Activated CD8-positive, alpha-beta memory T cell treated with anti-CD3 and anti-CD28 coated beads, Interleukin-2, amount 10 ng/mL, durations not matched to agents 7 days and 5 days (primary cell): ENCODE measurements at regions not wholly inside any gene's neighbourhood (a gene's known extent, or its start where the extent isn't known, plus 50 kb on each side); places are given as distances from the start of the nearest gene placed in this dataset.
"Not testable (repeated sequence)": the region's sequence is repeated elsewhere in the genome, so short reads cannot be mapped to it uniquely, and the experiment has no call there.

Experiments used
- ATAC-seq: fragments of 150-1000 bp; cut with Tn5 transposase; one replicate; pipeline ENCODE4 v1.10.0; 2021; ENCODE audit warnings: moderate library complexity
- CTCF ChIA-PET: fragments of 350-600 bp; sonication (Branson Sonifier 250); formaldehyde crosslinking; loops from one replicate; lab custom pipeline; 2021; ENCODE audit warnings: antibody characterized with exemption; lab: Charles Lee
- DNase-seq: peaks from one replicate; pipeline ENCODE4 v3.0.0-alpha.2; 2020
- H3K27ac Mint-ChIP-seq: one replicate; pipeline ENCODE4 v1.8.0; 2021; ENCODE audit warnings: mild to moderate bottlenecking, mixed read lengths
- H3K27me3 Mint-ChIP-seq: one replicate; pipeline ENCODE4 v1.8.0; 2021; ENCODE audit warnings: mixed read lengths
- H3K36me3 Mint-ChIP-seq: one replicate; pipeline ENCODE4 v1.8.0; 2021; ENCODE audit warnings: mild to moderate bottlenecking, mixed read lengths
- H3K4me1 Mint-ChIP-seq: one replicate; pipeline ENCODE4 v1.8.0; 2021; ENCODE audit warnings: mixed read lengths
- H3K4me3 Mint-ChIP-seq: one replicate; pipeline ENCODE4 v1.8.0; 2021; ENCODE audit warnings: mild to moderate bottlenecking, moderate library complexity, mixed read lengths
- H3K9me3 Mint-ChIP-seq: one replicate; pipeline ENCODE4 v1.8.0; 2022; ENCODE audit warnings: low read depth, mixed read lengths

GRCh38 chr4:62461961-62462360 lies 1261.8 kb downstream of the ADGRL3 start:
- Mint-ChIP-seq H3K36me3 (no peaks in the 10 kb centered on the region), H3K27me3 (no peaks in the 10 kb centered on the region), H3K27ac (no peak overlapping the region), H3K9me3 (peaks cover 8% of the 10 kb centered on the region), H3K4me1 (no peaks in the 10 kb centered on the region), H3K4me3 (no peak overlapping the region)
- ATAC-seq (no peak), DNase-seq (no peak)
- CTCF ChIA-PET: no interaction called here

- H3K4me3 Mint-ChIP-seq: no peak overlapping the region
Observed at GRCh38 chr4:62460329-62460728, 1260.2 kb downstream of the ADGRL3 start.

GRCh38 chr4:62457356-62457755 lies 1257.2 kb downstream of the ADGRL3 start:
- H3K9me3 Mint-ChIP-seq: peaks cover 6% of the 10 kb centered on the region
- CTCF ChIA-PET: no interaction called here
- ATAC-seq: no peak
- no peaks in the 10 kb centered on the region for H3K36me3 Mint-ChIP-seq
- no peak for DNase-seq
- no peaks in the 10 kb centered on the region for H3K4me1 Mint-ChIP-seq
- H3K27ac Mint-ChIP-seq: no peak overlapping the region
- H3K4me3 Mint-ChIP-seq: no peak overlapping the region
- no peaks in the 10 kb centered on the region for H3K27me3 Mint-ChIP-seq

More at GRCh38 chr4:62460329-62460728, 1260.2 kb downstream of the ADGRL3 start:
- no peak for ATAC-seq
- Mint-ChIP-seq H3K27ac (no peak overlapping the region), H3K36me3 (no peaks in the 10 kb centered on the region), H3K27me3 (no peaks in the 10 kb centered on the region), H3K9me3 (peaks cover 6% of the 10 kb centered on the region), H3K4me1 (no peaks in the 10 kb centered on the region)
- CTCF ChIA-PET: no interaction called here
- no peak for DNase-seq

GRCh38 chr4:62455871-62456270 lies 1255.7 kb downstream of the ADGRL3 start:
- Mint-ChIP-seq H3K9me3 (peaks cover 6% of the 10 kb centered on the region), H3K4me3 (no peak overlapping the region), H3K27me3 (no peaks in the 10 kb centered on the region), H3K27ac (no peak overlapping the region), H3K4me1 (no peaks in the 10 kb centered on the region), H3K36me3 (no peaks in the 10 kb centered on the region)
- CTCF ChIA-PET: no interaction called here
- no peak for DNase-seq
- no peak for ATAC-seq

GRCh38 chr4:62454535-62454934 lies 1254.4 kb downstream of the ADGRL3 start:
- Mint-ChIP-seq H3K36me3 (no peaks in the 10 kb centered on the region), H3K4me1 (no peaks in the 10 kb centered on the region), H3K27ac (no peak overlapping the region), H3K9me3 (no peaks in the 10 kb centered on the region), H3K27me3 (no peaks in the 10 kb centered on the region), H3K4me3 (no peak overlapping the region)
- CTCF ChIA-PET: no interaction called here
- ATAC-seq (no peak), DNase-seq (no peak)

- CTCF ChIA-PET: no interaction called here
- Mint-ChIP-seq H3K4me3 (no peak overlapping the region), H3K36me3 (no peaks in the 10 kb centered on the region), H3K27ac (no peak overlapping the region), H3K27me3 (no peaks in the 10 kb centered on the region), H3K9me3 (no peaks in the 10 kb centered on the region), H3K4me1 (no peaks in the 10 kb centered on the region)
- ATAC-seq (no peak), DNase-seq (no peak)
Observed at GRCh38 chr4:62450740-62451139, 1250.6 kb downstream of the ADGRL3 start.

- no peak overlapping the region for H3K4me3 Mint-ChIP-seq
- CTCF ChIA-PET: no interaction called here
- H3K9me3 Mint-ChIP-seq: peaks cover 2% of the 10 kb centered on the region
- no peaks in the 10 kb centered on the region for H3K27me3 Mint-ChIP-seq
- no peak for DNase-seq
- ATAC-seq: no peak
- no peaks in the 10 kb centered on the region for H3K4me1 Mint-ChIP-seq
- H3K27ac Mint-ChIP-seq: no peak overlapping the region
- no peaks in the 10 kb centered on the region for H3K36me3 Mint-ChIP-seq
Observed at GRCh38 chr4:62449538-62449937, 1249.4 kb downstream of the ADGRL3 start.

GRCh38 chr4:62448911-62449310 lies 1248.8 kb downstream of the ADGRL3 start:
- CTCF ChIA-PET: no interaction called here
- Mint-ChIP-seq H3K4me3 (no peak overlapping the region), H3K4me1 (no peaks in the 10 kb centered on the region), H3K27me3 (no peaks in the 10 kb centered on the region), H3K9me3 (peaks cover 3% of the 10 kb centered on the region), H3K27ac (no peak overlapping the region), H3K36me3 (no peaks in the 10 kb centered on the region)
- DNase-seq (no peak), ATAC-seq (no peak)

- CTCF ChIA-PET: no interaction called here
- H3K27ac Mint-ChIP-seq: no peak overlapping the region
- no peak for DNase-seq
- peaks cover 5% of the 10 kb centered on the region for H3K9me3 Mint-ChIP-seq
- H3K36me3 Mint-ChIP-seq: no peaks in the 10 kb centered on the region
- H3K27me3 Mint-ChIP-seq: no peaks in the 10 kb centered on the region
- no peak overlapping the region for H3K4me3 Mint-ChIP-seq
- H3K4me1 Mint-ChIP-seq: no peaks in the 10 kb centered on the region
- no peak for ATAC-seq
Observed at GRCh38 chr4:62439051-62439450, 1238.9 kb downstream of the ADGRL3 start.

- DNase-seq: no peak
- CTCF ChIA-PET: no interaction called here
- Mint-ChIP-seq H3K9me3 (peaks cover 1% of the 10 kb centered on the region), H3K4me1 (no peaks in the 10 kb centered on the region), H3K36me3 (no peaks in the 10 kb centered on the region), H3K4me3 (no peak overlapping the region), H3K27me3 (no peaks in the 10 kb centered on the region), H3K27ac (no peak overlapping the region)
- no peak for ATAC-seq
Observed at GRCh38 chr4:62434921-62435320, 1234.8 kb downstream of the ADGRL3 start.

- ATAC-seq, H3K4me3 Mint-ChIP-seq, H3K27me3 Mint-ChIP-seq, H3K36me3 Mint-ChIP-seq, DNase-seq, CTCF ChIA-PET, H3K4me1 Mint-ChIP-seq, H3K27ac Mint-ChIP-seq, H3K9me3 Mint-ChIP-seq: not testable (repeated sequence)
Observed at GRCh38 chr4:62431513-62432231, 1231.5 kb downstream of the ADGRL3 start.

- H3K27me3 Mint-ChIP-seq: no peaks in the 10 kb centered on the region
- H3K27ac Mint-ChIP-seq: no peak overlapping the region
- no peak overlapping the region for H3K4me3 Mint-ChIP-seq
Observed at GRCh38 chr4:62429297-62429696, 1229.2 kb downstream of the ADGRL3 start.

GRCh38 chr4:62415256-62415655 lies 1215.1 kb downstream of the ADGRL3 start:
- Mint-ChIP-seq H3K4me3 (no peak overlapping the region), H3K36me3 (no peaks in the 10 kb centered on the region), H3K27ac (no peak overlapping the region), H3K4me1 (no peaks in the 10 kb centered on the region), H3K9me3 (peaks cover 4% of the 10 kb centered on the region), H3K27me3 (no peaks in the 10 kb centered on the region)
- CTCF ChIA-PET: no interaction called here
- ATAC-seq (no peak), DNase-seq (no peak)

More at GRCh38 chr4:62429297-62429696, 1229.2 kb downstream of the ADGRL3 start:
- Mint-ChIP-seq H3K36me3 (no peaks in the 10 kb centered on the region), H3K4me1 (no peaks in the 10 kb centered on the region), H3K9me3 (peaks cover 2% of the 10 kb centered on the region)
- ATAC-seq (no peak), DNase-seq (no peak)
- CTCF ChIA-PET: no interaction called here

- CTCF ChIA-PET: no interaction called here
- peaks cover 4% of the 10 kb centered on the region for H3K9me3 Mint-ChIP-seq
- ATAC-seq: no peak
Observed at GRCh38 chr4:62414563-62414962, 1214.4 kb downstream of the ADGRL3 start.

More at GRCh38 chr4:62414563-62414962, 1214.4 kb downstream of the ADGRL3 start:
- no peaks in the 10 kb centered on the region for H3K27me3 Mint-ChIP-seq
- no peaks in the 10 kb centered on the region for H3K36me3 Mint-ChIP-seq
- DNase-seq: no peak
- no peaks in the 10 kb centered on the region for H3K4me1 Mint-ChIP-seq
- H3K4me3 Mint-ChIP-seq: no peak overlapping the region
- H3K27ac Mint-ChIP-seq: no peak overlapping the region
